Right lobe of liver (tissue), 6 donors: ENCODE measurements at regions not wholly inside any gene's neighbourhood (a gene's known extent, or its start where the extent isn't known, plus 50 kb on each side); places are given as distances from the start of the nearest gene placed in this dataset.

ENCODE experiments used
- ATAC-seq, 4 donors: fragments of 200-7000 bp; cut with Tn5 transposase; one replicate each; pipeline ENCODE4 v1.9.1; 2020; ENCODE audit warnings: mild to moderate bottlenecking in 4 of 4, moderate library complexity in 4 of 4
- DNase-seq, 3 donors: peaks; one replicate each; pipeline ENCODE4 v3.0.0-alpha.2; 2020
- H3K27ac ChIP-seq, 3 donors: fragments of 200-600 bp; one replicate each; pipeline ENCODE4 v1.8.0; 2022
- H3K27me3 ChIP-seq, 2 donors: fragments of 200-600 bp; one replicate each; pipeline ENCODE4 v1.8.0; 2022
- H3K36me3 ChIP-seq, 4 donors: fragments of 200-600 bp; sonication (generic) in 1 of 4; one replicate each; pipeline versions ENCODE4 v1.5.1 to v1.8.0; 2017 to 2022; ENCODE audit warnings: control low read depth in 1 of 4
- H3K4me1 ChIP-seq, 4 donors: fragments of 200-600 bp; sonication (generic) in 1 of 4; one replicate each; pipeline versions ENCODE4 v1.5.1 to v1.8.0; 2017 to 2022; ENCODE audit warnings: control low read depth in 1 of 4
- H3K4me3 ChIP-seq, 3 donors: fragments of 200-600 bp; one replicate each; pipeline ENCODE4 v1.8.0; 2022
- H3K9me3 ChIP-seq, 4 donors: fragments of 200-600 bp; sonication (generic) in 1 of 4; one replicate each; pipeline versions ENCODE4 v1.5.1 to v1.8.0; 2017 to 2022; ENCODE audit warnings: control low read depth in 1 of 4
- POLR2A ChIP-seq: fragments of 450-650 bp; IDR thresholded peaks from one replicate; pipeline ENCODE4 v1.6.1; 2017; ENCODE audit warnings: antibody characterized with exemption, mild to moderate bottlenecking
- WGBS: methylation state at CpG from one replicate; pipeline ENCODE4 v1.1.6; 2018; ENCODE audit warnings: low coverage, low lambda C conversion rate; ENCODE audit not compliant: insufficient coverage; ENCODE audit errors: missing lambda C conversion rate; 5-methylcytosine and 5-hydroxymethylcytosine counted together
- intact Hi-C, 2 donors: fragments of 100-400 bp; cut with DNase I; formaldehyde crosslinking; loops; one replicate each; pipeline versions ENCODE4 v1.11.2 to v1.14.1; 2022
- TF ChIP-seq, protein P1 (sequence below), 4 donors: fragments of 200-600 bp in 3 of 4; fragments of 450-650 bp in 1 of 4; IDR thresholded peaks; one replicate each; pipeline versions ENCODE4 v1.5.1 to v1.8.0; 2016 to 2022; ENCODE audit warnings: antibody characterized with exemption in 4 of 4, mild to moderate bottlenecking in 2 of 4
- donor health status: DM: no; HTN: yes; CAD: no.
- donor health status: DM: no; HTN: no; CAD: no.
- donor health status: DM: no; HTN: no; CAD: no.
- donor health status: DM: no; HTN: yes; CAD: no.
- donor health status: DM: no; HTN: yes; CAD: no.

DNA sequence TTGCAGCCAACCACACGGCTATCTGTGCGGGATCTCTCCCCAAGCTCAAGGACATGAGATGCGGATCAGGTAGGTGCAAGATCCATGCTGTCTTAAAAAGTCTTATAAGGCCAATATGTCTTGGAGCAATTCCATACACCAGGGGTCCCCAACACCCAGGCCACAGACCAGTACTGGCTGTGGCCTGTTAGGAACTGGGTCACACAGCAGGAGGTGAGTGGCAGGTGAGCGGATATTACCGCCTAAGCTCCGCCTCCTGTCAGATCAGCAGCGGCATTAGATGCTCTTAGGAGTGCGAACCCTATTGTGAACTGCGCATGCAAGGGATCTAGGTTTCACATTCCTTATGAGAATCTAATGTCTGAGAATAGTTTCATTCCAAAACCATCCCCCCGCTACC lies 68.8 kb upstream of the ZNF599 start:
- Histone ChIP-seq H3K9me3 (no peaks in the 10 kb centered on the region), H3K27ac (no peak overlapping the region), H3K4me3 (no peak overlapping the region), H3K27me3 (no peaks in the 10 kb centered on the region), H3K4me1 (peaks cover 0 to 9% (median 0%) of the 10 kb centered on the region in 4 donors), H3K36me3 (no peaks in the 10 kb centered on the region)
- 94% methylated on average over 4 of the region's 10 CpGs for WGBS
- ATAC-seq, result no peak
- TF ChIP-seq POLR2A, result no peak
- TF ChIP-seq, protein P1, sequence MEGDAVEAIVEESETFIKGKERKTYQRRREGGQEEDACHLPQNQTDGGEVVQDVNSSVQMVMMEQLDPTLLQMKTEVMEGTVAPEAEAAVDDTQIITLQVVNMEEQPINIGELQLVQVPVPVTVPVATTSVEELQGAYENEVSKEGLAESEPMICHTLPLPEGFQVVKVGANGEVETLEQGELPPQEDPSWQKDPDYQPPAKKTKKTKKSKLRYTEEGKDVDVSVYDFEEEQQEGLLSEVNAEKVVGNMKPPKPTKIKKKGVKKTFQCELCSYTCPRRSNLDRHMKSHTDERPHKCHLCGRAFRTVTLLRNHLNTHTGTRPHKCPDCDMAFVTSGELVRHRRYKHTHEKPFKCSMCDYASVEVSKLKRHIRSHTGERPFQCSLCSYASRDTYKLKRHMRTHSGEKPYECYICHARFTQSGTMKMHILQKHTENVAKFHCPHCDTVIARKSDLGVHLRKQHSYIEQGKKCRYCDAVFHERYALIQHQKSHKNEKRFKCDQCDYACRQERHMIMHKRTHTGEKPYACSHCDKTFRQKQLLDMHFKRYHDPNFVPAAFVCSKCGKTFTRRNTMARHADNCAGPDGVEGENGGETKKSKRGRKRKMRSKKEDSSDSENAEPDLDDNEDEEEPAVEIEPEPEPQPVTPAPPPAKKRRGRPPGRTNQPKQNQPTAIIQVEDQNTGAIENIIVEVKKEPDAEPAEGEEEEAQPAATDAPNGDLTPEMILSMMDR (IDR thresholded peaks at IDR 0.05), result no peak
- intact Hi-C loops, result no loop called here
- DNase-seq, result no peak

DNA sequence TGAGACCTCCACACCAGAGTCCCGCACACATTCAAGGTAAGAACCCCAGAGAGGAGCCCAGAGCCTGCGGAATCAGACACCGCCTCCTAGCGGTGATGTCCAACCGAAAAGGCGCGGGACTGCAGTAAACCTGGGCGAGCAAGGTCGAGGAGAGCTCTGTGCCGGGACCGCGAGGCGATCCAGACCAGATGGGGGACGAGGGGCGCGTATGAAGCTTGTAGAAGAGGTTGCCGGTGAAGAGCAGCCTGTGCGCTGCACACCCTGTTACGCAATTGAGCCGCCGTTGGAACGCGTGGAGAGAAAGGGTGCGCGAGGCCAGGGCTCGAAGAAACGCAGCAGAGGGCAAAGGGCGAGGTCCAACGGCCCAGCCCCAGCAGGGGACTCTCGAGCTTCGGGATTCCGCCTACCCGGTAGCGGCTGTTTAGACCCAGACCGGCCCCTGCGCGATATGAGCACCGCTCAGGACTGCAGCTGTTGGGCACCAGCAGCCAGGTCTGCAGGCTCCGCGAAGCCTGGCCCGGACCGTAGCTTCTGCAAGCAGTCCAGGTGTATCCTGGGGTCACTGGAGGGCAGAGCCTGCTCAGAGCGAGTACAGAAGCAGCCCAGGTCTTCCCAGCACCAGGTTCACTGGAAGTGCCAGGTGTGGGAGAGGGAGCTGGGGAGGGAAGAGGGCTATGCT lies 65.9 kb upstream of the ZNF599 start:
- Histone ChIP-seq H3K4me1 (peaks cover 0 to 9% (median 0%) of the 10 kb centered on the region in 4 donors), H3K9me3 (no peaks in the 10 kb centered on the region), H3K27me3 (no peaks in the 10 kb centered on the region), H3K4me3 (peak overlapping the region in 1 of 3 donors; percentile 38), H3K27ac (no peak overlapping the region), H3K36me3 (no peaks in the 10 kb centered on the region)
- DNase-seq (peak; percentile 54 to 81 (median 63)), ATAC-seq (peak; percentile 62 to 91 (median 82))
- WGBS, result 19% methylated on average over 12 of the region's 43 CpGs
- TF ChIP-seq, protein P1 (IDR thresholded peaks at IDR 0.05), result peak in 2 of 4 donors; percentile 11 to 27
- no peak for TF ChIP-seq POLR2A
- intact Hi-C loops, result no loop called here

DNA sequence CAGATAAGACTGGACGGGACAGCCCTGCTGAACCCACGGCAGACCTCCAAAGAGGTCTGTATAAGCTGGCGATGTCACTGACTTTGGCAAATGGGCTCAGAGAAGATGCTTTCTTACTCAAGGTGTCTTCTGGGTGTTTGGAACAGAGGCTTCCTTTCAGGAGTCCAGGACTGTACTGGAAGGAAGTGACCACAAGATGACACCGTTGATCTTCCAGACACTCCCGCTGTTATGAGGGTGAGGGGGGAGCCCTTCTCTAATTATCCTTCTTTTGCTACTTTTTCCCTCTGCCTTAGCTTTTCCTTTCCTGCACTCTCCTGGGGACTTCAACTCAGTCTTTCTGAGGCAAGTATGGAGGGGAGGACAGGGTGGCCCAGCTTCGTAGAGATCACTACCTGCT lies 65.2 kb upstream of the ZNF599 start:
- DNase-seq (no peak), ATAC-seq (peak; percentile 40 to 68 (median 63))
- Histone ChIP-seq H3K4me3 (no peak overlapping the region), H3K9me3 (no peaks in the 10 kb centered on the region), H3K4me1 (peaks cover 0 to 9% (median 0%) of the 10 kb centered on the region in 4 donors), H3K27me3 (no peaks in the 10 kb centered on the region), H3K27ac (no peak overlapping the region), H3K36me3 (no peaks in the 10 kb centered on the region)
- intact Hi-C loops, result no loop called here
- WGBS, result 36% methylated on average over 1 of the region's 6 CpGs
- TF ChIP-seq, protein P1 (IDR thresholded peaks at IDR 0.05), result no peak
- no peak for TF ChIP-seq POLR2A

DNA sequence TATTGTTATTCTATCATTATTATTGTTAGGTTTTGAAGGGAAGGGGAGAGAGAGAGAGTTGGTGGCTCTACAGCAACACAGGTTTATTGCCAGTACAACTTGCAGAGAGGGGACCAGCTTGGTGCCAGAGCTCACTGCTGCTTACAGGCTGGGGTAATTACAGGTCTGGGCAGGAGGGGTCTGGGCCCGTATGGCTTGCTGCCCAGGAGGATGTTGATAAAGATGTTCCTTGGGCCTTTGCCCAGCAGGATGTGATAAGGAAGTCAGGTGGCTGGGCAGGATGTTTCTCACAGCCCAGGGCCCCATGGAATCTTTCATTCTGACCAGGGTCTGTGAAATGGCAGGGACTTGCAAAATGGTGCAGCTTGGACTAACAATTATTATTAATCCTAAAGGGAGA lies 64.2 kb upstream of the ZNF599 start:
- intact Hi-C loops, result no loop called here
- no peaks in the 10 kb centered on the region for H3K9me3 ChIP-seq
- no peak overlapping the region for H3K27ac ChIP-seq
- H3K4me3 ChIP-seq, result no peak overlapping the region
- no peaks in the 10 kb centered on the region for H3K36me3 ChIP-seq
- ATAC-seq (peak; percentile 22 to 69 (median 52)), DNase-seq (no peak)
- no peaks in the 10 kb centered on the region for H3K27me3 ChIP-seq
- 20% methylated on average over 1 of the region's 1 CpG for WGBS
- peaks cover 0 to 9% (median 0%) of the 10 kb centered on the region in 4 donors for H3K4me1 ChIP-seq
- no peak for TF ChIP-seq POLR2A
- TF ChIP-seq, protein P1 (IDR thresholded peaks at IDR 0.05), result no peak
